ENCODE measurements at regions not wholly inside any gene's neighbourhood (a gene's known extent, or its start where the extent isn't known, plus 50 kb on each side); places are given as distances from the start of the nearest gene placed in this dataset.

DNA sequence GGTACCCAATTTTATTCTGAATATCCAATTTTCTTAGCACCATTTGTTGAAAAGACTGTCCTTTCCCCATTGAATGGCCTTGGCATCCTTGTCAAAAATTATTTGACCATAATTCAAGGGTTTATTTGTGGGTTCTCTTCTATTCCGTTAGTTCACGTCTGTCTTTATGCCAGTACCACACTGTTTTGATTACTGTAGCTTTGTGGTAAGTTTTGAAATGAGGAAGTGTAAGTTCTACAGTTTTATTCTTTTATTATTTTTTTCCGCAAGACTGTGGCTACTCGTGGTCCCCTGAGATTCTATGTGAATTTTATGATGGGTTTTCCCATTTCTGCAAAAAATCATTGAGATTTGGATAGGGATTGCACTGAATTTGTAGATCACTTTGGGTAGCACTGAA lies 402.6 kb downstream of the PLK2 start:
- DNase-seq (ENCODE audit: low read depth, low spot score): no peak
- Histone ChIP-seq H3K36me3 (ENCODE audit: insufficient read depth, low read length) (no peaks in the 10 kb centered on the region), H3K9ac (ENCODE audit: insufficient read length) (no peak overlapping the region), H3K4me3 (no peak overlapping the region), H3K27ac (no peak overlapping the region), H3K9me3 (ENCODE audit: low read depth, low read length) (no peaks in the 10 kb centered on the region)
- TF ChIP-seq FOXP2 (optimal IDR thresholded peaks at IDR 0.05; ENCODE audit: control extremely low read depth, extremely low read length, insufficient read depth) (no peak), EZH2 (IDR thresholded peaks at IDR 0.05) (no peak), POLR2AphosphoS5 (IDR thresholded peaks at IDR 0.05; ENCODE audit: borderline replicate concordance, low read depth, low read length) (no peak)

DNA sequence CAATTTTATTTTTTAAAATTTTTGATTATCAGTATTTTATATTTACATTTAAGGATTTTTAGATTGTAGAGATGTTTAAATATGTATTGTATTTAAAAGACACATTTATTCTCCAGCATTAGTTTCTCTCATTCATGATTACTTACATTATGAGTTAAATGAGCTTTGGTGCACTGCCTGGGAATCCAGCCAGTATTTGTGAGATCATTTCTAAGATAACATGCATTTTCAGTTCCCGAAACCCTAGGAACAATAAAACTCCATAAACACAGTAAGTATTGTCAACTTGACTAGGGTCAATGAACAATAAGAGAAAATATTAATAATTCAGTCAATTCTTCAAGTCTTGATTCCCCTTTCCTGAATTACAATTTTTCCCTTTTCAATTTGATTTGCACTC lies 403.3 kb downstream of the PLK2 start:
- Histone ChIP-seq H3K9me3 (ENCODE audit: low read depth, low read length) (no peaks in the 10 kb centered on the region), H3K27ac (no peak overlapping the region), H3K9ac (ENCODE audit: insufficient read length) (no peak overlapping the region), H3K36me3 (ENCODE audit: insufficient read depth, low read length) (no peaks in the 10 kb centered on the region), H3K4me3 (no peak overlapping the region)
- no peak for TF ChIP-seq EZH2 (IDR thresholded peaks at IDR 0.05)
- no peak for TF ChIP-seq FOXP2 (optimal IDR thresholded peaks at IDR 0.05; ENCODE audit: control extremely low read depth, extremely low read length, insufficient read depth)
- no peak for TF ChIP-seq POLR2AphosphoS5 (IDR thresholded peaks at IDR 0.05; ENCODE audit: borderline replicate concordance, low read depth, low read length)
- DNase-seq (ENCODE audit: low read depth, low spot score): no peak

DNA sequence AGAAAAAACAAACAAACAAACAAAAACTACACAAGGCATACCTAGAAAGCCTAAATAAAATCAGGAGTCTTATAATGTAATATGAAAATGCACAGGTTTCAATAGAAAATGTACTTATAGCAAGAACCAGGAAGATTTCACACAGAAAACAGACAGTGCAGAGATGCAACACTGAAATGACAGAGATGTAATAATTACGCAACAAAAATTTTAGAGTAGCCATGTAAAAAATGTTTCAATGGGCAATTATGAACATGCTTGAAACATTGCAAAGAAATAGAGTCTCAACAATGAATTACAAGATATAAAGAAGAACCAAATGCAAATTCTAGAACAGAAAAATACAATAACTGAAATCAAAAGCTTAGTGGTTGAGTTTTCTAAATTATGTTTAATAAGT lies 405.9 kb downstream of the PLK2 start:
- no peaks in the 10 kb centered on the region for H3K9me3 ChIP-seq (ENCODE audit: low read depth, low read length)
- H3K4me3 ChIP-seq: no peak overlapping the region

GRCh38 chr5:58048954-58049353 lies 410.9 kb downstream of the PLK2 start:
- no peaks in the 10 kb centered on the region for H3K9me3 ChIP-seq (ENCODE audit: low read depth, low read length)
- no peak overlapping the region for H3K4me3 ChIP-seq
- no peak for DNase-seq (ENCODE audit: low read depth, low spot score)
- H3K27ac ChIP-seq: no peak overlapping the region
- H3K36me3 ChIP-seq (ENCODE audit: insufficient read depth, low read length): no peaks in the 10 kb centered on the region
- no peak overlapping the region for H3K9ac ChIP-seq (ENCODE audit: insufficient read length)
- no peak for TF ChIP-seq FOXP2 (optimal IDR thresholded peaks at IDR 0.05; ENCODE audit: control extremely low read depth, extremely low read length, insufficient read depth)
- no peak for TF ChIP-seq POLR2AphosphoS5 (IDR thresholded peaks at IDR 0.05; ENCODE audit: borderline replicate concordance, low read depth, low read length)
- TF ChIP-seq EZH2 (IDR thresholded peaks at IDR 0.05): no peak

More for the DNA sequence above, 405.9 kb downstream of the PLK2 start:
- H3K36me3 ChIP-seq (ENCODE audit: insufficient read depth, low read length): no peaks in the 10 kb centered on the region
- TF ChIP-seq POLR2AphosphoS5 (IDR thresholded peaks at IDR 0.05; ENCODE audit: borderline replicate concordance, low read depth, low read length): no peak
- no peak for TF ChIP-seq FOXP2 (optimal IDR thresholded peaks at IDR 0.05; ENCODE audit: control extremely low read depth, extremely low read length, insufficient read depth)
- TF ChIP-seq EZH2 (IDR thresholded peaks at IDR 0.05): no peak
- DNase-seq (ENCODE audit: low read depth, low spot score): no peak
- H3K9ac ChIP-seq (ENCODE audit: insufficient read length): no peak overlapping the region
- no peak overlapping the region for H3K27ac ChIP-seq

- Histone ChIP-seq H3K36me3 (ENCODE audit: insufficient read depth, low read length) (no peaks in the 10 kb centered on the region), H3K27ac (no peak overlapping the region), H3K9me3 (ENCODE audit: low read depth, low read length) (no peaks in the 10 kb centered on the region), H3K9ac (ENCODE audit: insufficient read length) (no peak overlapping the region), H3K4me3 (no peak overlapping the region)
- DNase-seq (ENCODE audit: low read depth, low spot score): no peak
- TF ChIP-seq FOXP2 (optimal IDR thresholded peaks at IDR 0.05; ENCODE audit: control extremely low read depth, extremely low read length, insufficient read depth) (no peak), POLR2AphosphoS5 (IDR thresholded peaks at IDR 0.05; ENCODE audit: borderline replicate concordance, low read depth, low read length) (no peak), EZH2 (IDR thresholded peaks at IDR 0.05) (no peak)
Measured at GRCh38 chr5:58048185-58048925, 411.5 kb downstream of the PLK2 start.

DNA sequence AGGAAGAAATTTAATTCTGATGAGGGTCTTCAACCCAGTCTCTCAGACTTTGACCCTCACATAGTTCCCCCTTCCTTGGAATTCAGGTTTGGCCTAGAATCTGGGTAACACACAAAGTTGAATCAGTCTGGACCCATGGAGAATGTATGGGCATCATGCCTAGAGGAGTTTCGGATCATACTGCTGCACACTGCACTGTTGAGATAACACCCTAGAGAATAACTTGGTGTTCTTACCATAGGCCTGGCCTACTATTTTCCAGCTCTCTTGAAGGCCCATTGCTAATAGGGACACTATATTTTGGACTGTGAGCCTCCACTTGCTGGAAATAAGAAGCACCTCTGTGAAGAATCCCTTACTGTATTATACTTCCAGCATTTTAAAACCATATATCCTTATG lies 413.5 kb downstream of the PLK2 start:
- no peaks in the 10 kb centered on the region for H3K9me3 ChIP-seq (ENCODE audit: low read depth, low read length)
- H3K4me3 ChIP-seq: no peak overlapping the region
- no peak for DNase-seq (ENCODE audit: low read depth, low spot score)
- H3K36me3 ChIP-seq (ENCODE audit: insufficient read depth, low read length): no peaks in the 10 kb centered on the region
- H3K9ac ChIP-seq (ENCODE audit: insufficient read length): no peak overlapping the region
- TF ChIP-seq EZH2 (IDR thresholded peaks at IDR 0.05): no peak
- TF ChIP-seq POLR2AphosphoS5 (IDR thresholded peaks at IDR 0.05; ENCODE audit: borderline replicate concordance, low read depth, low read length): no peak
- no peak for TF ChIP-seq FOXP2 (optimal IDR thresholded peaks at IDR 0.05; ENCODE audit: control extremely low read depth, extremely low read length, insufficient read depth)
- no peak overlapping the region for H3K27ac ChIP-seq

DNA sequence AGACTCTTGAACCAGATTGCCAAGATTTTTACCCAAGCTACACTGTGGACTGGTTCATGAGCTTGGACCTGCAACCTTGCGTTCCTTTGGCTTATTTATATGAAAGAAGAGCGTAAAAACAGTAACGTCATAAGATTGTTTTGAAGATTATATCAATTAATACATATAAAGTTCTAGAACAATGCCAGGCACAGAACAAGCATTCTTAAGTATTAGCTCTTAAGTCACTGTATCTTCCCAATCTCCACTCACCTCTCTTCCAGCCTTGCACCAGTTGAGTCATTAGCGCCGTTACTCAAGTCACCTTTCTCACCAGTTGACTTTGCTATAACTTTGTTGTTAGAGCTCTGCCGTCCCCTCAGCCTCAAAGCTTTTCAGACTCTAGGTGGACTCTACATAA lies 415.7 kb downstream of the PLK2 start:
- Histone ChIP-seq H3K4me3 (no peak overlapping the region), H3K9ac (ENCODE audit: insufficient read length) (no peak overlapping the region), H3K27ac (no peak overlapping the region), H3K9me3 (ENCODE audit: low read depth, low read length) (no peaks in the 10 kb centered on the region), H3K36me3 (ENCODE audit: insufficient read depth, low read length) (no peaks in the 10 kb centered on the region)
- TF ChIP-seq FOXP2 (optimal IDR thresholded peaks at IDR 0.05; ENCODE audit: control extremely low read depth, extremely low read length, insufficient read depth) (no peak), POLR2AphosphoS5 (IDR thresholded peaks at IDR 0.05; ENCODE audit: borderline replicate concordance, low read depth, low read length) (no peak), EZH2 (IDR thresholded peaks at IDR 0.05) (no peak)
- no peak for DNase-seq (ENCODE audit: low read depth, low spot score)

- Histone ChIP-seq H3K9ac (ENCODE audit: insufficient read length) (no peak overlapping the region), H3K4me3 (no peak overlapping the region), H3K27ac (no peak overlapping the region), H3K36me3 (ENCODE audit: insufficient read depth, low read length) (no peaks in the 10 kb centered on the region), H3K9me3 (ENCODE audit: low read depth, low read length) (no peaks in the 10 kb centered on the region)
- no peak for TF ChIP-seq POLR2AphosphoS5 (IDR thresholded peaks at IDR 0.05; ENCODE audit: borderline replicate concordance, low read depth, low read length)
- no peak for TF ChIP-seq FOXP2 (optimal IDR thresholded peaks at IDR 0.05; ENCODE audit: control extremely low read depth, extremely low read length, insufficient read depth)
- no peak for TF ChIP-seq EZH2 (IDR thresholded peaks at IDR 0.05)
- DNase-seq (ENCODE audit: low read depth, low spot score): no peak
Measured at GRCh38 chr5:58043032-58043945, 416.6 kb downstream of the PLK2 start.

All from SK-N-MC (cell line).